ENCODE measurements at regions not wholly inside any gene's neighbourhood (a gene's known extent, or its start where the extent isn't known, plus 50 kb on each side); places are given as distances from the start of the nearest gene placed in this dataset.

DNA sequence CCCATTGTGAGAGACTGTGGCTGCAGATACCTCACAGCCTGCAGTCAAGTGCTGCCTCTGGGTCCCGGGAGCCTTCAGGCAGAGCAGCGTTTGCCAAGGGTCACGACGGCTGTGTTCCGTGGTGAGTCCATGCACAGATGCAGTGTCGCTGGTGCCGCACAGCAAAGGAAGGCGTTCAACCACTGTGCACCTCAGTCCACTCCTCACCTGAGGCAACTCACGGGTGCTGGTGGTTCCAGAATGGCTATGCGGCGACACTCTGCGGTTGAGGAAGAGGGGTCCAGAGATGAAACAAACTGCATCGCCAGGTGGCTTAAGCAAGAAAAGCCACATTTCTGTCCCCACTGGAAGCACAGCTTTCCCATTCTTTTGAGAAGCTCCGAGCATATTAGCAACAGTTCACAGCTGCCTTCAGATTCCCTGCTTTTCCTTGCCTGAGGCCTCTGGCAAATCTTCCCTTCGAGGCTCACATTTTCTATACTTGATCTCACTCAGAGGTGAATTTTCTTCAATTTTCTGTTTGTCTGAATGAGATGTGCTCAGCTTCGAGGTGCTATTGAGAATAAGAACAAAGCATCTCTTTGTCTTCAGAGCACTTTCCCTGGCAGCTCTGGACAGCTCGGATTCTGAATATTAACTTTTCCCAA lies 208.8 kb upstream of the TWIST2 start:
- no peak for DNase-seq

DNA sequence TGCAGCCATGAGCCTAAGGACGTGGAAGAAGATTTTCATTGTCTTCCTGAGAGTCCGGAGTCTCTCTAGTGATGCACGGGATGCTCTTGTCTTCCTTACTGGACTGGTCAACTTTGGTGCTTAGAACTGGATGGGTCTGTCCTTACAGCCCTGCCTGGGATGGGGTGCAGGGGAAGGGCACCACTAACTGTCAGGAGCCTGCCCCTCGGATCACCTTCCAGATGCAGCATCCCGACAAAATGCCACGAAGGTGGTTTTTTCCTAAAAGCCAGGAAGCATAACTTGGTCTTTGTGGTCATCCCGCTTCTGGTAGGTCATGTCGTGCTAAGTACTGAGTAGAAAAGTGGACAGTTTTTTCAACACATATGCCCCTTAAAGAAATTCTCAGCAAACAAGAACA lies 207.4 kb upstream of the TWIST2 start:
- DNase-seq = no peak

DNA sequence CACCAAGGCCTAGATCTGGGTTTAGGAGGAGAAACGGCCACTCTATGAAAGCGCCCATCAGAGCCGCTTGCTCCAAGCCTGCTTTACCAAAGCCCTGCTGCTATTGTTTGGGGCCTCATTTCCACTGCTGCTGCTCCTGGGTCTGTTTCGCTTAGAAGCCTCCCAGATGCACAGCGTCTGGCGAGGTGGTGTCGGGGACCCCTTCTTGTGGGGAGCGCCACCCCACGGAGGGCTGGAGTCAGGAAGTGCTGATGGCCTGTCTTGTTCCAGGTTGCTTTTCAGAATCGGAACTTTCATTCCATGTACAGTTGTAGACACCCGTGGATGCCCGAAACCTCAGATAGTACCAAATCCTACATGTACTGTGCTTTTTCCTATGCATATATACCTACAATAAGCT lies 204.9 kb upstream of the TWIST2 start:
- DNase-seq = no peak

DNA sequence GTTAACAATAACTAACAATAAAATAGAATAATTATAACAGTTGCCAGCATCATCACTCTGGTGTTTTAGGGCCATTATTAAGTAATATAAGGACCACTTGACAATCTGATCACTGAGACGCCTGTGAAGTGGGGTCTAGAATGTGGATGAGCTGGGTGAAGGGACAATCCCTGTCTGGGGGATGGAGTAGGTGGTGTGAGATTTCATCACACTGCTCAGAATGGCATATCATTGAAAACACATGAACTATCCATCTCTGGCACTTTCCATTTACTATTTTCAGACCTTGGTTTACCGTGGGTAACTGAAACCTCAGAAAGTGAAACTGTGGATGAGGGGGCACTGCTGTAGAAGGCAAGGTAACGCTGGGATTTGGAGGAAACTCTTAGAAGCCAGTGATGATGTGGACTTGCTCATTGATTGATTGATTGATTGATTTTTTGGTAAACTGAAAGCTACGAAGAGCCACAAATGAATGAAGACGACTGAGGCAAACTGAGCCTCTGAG lies 204.4 kb upstream of the TWIST2 start:
- DNase-seq = no peak

DNA sequence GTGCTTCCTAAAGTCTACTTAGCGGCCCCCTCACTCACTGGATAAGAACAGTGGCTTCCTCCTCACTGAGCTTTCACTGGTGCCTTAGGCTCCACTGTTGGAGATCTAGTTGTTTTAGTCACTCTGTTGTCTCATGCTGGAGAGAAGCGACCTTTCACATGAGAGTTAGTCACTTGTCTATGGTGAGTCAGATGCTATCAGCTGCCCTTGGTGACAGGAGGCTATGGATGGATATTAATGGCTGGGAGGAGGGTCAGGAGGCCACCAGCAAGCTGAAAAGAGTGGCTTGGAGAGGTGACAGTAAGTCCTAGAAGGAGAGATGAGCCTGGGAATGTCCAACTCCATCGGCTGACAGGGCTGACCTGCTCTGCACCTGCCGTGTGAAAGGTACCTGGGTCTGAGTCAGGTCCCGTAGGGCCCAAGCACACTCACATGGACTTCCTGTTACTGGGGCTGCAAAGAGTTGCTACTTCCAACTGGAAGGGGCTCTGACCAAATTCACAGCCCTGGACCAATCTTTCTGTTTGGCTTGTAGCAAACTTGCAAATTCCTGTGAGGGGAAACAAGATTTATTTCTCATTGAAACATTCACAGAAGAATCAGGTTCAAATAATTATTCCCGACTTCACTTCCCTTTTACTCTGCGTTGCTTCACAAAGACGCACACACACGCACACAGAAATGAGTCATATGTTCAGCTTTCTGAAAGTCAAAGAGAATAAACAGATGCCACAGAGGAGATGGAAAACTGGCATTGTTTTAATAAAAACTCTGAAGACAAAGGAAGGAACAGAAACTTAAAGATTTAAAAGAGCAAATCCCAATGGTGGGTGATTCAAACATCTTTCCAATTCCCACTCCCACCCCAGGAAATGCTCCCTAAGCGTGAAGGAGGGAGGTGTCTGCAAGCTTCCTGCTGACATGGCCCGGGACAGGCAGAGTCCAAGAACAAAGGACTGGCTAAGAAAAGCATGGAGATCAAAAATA lies 203.5 kb upstream of the TWIST2 start:
- no peak for DNase-seq

DNA sequence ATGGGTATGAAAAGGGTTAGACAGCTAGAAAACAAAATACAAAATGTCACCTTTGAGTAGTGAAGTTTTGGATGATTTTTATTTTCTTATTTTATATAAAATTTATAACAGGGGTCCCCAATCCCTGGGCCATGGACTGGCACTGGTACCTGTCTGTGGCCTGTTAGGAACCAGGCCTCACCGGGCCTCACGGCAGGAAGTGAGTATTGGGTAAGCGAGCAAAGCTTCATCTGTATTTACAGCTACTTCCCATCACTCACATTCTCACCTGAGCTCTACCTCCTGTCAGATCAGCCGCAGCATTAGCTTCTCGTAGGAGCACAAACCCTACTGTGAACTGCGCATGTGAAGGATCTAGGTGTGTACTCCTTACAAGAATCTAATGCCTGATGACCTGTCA lies 202.8 kb upstream of the TWIST2 start:
- no peak for DNase-seq

DNA sequence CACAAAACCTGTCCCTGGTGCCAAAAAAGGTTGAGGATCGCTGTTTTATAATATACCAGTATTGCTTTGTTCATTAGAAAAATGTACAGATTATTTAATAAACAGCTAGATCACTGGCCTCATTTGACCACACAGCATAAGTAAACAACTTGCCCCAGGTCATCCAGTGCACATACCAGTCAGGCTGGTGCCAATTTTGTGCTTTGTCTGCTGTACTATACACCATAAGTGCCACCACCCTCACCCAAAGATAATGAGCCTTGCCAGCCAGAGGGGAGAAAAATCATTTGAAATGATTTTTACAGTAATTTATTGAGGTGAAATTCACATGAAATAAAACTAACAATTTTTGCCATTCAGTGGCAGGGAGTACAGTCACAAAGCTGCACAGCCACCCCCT lies 202.2 kb upstream of the TWIST2 start:
- no peak for DNase-seq

DNA sequence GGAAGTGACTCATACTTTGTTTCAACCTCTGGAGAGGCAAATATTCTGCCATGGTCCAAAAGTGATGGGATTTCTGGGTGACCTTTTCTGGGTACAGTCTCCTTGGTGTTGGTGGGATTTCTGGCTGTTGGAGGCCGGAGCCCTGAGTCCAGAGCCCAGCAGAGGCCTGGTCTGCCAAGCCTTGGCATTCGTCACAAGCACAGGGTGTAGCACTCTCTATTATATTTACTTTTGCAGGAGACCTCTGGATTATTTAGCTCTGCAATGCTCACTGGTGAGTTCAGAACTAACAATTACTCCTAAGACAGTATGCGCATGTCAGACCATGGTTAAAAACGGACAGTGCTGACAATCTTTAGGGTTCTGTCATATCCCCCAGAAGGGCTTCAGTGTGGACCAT lies 201.6 kb upstream of the TWIST2 start:
- no peak for DNase-seq

DNA sequence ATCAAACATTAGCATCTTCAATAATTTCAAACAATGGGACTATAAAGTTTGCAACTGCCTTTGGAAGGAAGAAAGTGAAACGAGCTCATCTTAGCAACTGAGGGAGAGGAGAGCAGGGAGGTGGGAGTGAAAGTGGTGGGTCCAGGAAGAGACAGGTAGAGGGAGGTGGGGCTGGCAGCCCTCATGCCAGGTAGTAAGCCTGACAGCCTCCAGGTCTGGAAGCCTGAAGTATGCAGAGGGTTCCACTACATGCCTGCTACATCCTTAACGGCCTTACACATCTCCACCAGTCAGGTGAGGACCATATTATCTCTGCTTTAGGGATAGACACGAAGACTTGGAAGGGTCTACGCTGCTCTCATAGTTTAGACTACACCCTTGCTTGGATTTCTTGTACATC lies 201.1 kb upstream of the TWIST2 start:
- no peak for DNase-seq

DNA sequence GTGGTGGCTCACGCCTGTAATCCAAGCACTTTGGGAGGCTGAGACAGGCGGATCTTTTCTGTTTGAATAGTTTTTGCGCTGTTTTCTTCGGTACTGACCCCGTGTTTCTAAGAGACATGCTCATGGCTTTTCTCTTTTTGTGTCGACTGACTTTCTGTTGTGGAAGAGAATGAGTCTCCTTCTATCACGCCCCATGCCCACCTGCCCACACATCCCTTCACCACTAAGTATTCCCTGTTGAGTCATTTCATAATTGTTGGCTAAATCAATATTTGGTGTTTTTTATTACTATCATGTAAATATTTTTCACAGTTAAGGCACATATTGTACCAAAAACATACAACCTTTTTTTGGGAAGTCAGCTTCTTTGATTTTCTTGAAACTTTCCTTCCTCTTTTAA lies 198.8 kb upstream of the TWIST2 start:
- DNase-seq = no peak

DNA sequence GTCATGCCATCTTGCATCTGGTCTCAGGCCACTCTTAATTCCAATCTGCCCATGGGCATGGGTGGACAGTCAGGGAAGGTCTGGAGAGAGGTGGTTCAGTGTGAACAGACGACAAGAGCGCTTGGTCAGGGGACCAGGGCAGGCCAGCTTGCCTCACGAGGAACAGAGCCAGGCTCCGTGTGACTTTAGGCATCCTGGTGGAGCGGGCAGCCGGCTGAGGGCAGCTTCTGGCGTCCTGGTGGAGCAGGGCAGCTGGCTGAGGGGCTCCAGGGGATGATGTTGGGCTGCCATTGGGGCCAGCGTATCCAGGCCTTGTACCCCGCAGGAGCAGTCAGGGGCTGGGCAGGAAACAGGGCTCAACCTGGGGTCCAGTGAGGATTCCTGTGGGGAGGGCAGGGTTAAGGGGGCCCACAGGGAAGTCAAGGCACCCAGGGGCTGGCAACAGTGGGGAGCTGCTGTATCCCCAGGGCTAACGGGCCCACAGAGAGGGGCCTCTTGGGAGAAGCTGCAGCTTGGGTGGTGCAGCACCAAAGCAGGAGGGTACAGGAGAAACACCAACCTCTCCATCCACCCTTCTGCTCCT lies 197.9 kb upstream of the TWIST2 start:
- no peak for DNase-seq

DNA sequence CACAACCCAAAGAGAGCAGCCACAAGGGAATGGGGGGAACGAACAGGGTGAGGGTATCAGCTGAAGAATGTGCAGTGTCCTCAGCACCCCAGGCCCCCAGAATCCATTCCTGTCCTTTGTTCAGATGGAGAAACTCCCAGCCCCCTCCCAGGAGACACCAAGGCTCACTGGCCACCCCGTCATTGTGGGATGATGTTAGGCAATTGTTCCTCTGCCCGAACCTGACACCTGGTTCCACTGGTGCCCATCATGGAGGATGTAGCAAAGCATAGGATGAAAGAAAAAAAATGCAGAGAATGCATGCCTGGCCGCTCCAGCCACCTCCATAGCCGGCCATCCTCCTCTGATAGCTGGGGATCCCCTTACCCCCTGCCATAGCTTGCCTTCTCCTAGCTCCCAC lies 197.3 kb upstream of the TWIST2 start:
- no peak for DNase-seq

DNA sequence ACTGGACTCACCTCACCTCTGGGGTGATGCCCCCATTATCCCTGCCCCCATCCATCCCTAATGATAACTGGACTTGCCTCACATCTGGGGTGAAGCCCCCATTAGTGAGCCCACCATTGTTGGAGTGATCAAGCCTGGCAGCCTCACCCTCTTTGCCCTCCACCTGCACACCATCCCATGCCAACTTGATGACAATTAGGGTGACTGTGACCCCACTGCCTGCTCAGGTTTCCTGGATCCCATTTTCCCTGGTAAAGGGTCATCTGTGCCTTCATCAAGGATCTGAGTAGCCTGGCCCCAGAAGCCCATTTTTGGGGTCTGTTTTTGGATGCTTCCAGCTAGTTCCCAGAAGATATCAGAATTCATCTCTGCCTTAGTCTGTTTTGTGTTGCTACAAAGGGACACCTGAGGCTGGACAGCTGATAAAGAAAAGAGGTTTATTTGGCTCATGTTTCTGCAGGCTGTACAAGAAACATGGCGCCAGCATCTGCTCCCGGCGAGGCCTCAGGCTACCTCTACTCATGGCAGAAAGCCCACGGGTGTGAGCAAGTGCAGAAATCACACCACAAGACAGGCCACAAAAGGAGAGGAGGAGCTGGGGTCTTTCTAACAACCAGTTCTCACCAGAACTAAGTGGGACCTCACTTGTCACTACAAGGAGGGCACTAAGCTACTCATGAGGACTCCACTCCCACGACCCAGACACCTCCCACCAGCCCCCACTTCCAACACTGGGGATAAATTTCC lies 196.4 kb upstream of the TWIST2 start:
- DNase-seq = no peak

DNA sequence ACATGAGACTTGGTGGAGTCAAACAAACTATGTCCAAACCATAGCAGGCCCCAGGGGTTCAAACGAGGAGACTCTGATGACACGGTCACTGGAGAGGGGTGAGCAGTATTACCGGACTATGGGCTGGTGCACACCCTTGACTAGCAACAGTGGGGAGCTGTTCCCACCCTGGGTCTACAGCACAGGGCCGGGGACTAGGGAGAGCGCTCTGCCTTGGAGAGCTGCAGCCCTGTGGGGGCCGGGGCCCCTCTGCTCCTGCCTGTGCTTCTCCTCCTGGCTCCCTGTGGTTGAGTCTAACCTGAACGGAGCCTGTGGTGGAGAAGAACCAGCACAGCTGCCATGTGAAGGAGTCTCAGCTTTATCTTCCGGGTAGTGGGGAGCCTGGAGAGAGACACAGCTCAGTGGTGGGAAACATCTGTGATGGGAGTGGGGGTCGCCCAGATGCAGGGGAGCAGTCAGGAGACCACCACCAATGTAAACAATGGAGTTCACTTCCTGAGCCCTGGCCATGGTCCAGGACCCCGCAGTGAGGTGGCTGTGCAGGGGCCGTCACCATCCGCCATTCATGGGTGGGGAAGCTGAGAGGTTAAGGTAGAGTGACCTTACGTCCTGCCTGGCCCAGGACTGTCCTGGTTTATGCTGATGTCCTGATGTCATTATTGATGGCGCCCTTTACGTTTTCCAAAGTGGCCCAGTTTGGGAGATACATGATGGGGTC lies 195.7 kb upstream of the TWIST2 start:
- DNase-seq = no peak

DNA sequence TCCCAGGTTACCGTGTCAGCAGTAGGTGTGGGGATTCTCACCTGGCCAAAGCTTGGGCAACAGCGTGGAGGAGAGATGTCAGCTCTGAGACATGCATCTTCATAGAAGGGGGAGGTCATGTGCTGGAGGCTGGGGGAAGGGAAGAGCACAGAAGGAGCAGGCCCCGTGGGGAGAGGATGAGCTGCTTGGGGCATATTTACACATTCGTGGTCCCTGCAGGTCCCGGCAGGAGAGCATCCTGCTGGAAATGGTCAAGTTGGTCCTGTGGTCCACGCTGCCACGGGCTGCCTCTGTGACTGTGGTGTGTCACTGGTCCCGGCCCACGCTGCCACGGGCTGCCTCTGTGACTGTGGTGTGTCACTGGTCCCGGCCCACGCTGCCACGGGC lies 195.1 kb upstream of the TWIST2 start:
- DNase-seq = no peak

DNA sequence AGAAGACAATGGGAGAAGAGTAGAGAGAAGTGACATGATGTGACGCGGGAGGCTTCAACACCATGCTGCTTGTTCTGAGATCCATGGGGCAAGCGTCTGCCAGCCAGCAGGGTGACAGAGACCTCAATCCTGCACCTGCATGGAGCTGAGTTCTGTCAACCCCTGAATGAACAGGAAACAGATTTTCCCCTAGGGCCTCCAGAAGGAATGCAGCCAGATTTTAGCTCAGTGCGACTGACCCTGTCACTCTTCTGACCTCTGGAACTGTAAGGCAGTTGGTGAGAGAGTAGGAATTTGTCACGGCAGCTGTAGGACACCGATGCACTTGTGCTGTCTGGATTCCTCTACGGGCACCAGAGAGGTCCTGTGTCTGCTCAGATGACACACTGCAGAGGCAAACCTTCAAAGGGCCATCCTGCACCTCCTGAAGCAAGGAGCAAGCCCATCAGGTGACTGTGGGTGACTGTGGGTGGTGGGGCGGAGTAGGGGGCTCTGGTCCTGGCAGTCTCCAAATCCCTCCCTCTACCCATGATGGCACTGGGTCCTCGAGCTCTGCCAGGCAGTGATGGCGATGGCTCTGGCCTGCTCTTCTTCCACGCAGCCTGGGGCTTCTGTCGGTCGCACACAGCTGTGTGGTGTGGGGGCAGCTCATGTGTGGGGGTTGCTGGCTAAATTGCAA lies 194.3 kb upstream of the TWIST2 start:
- no peak for DNase-seq

DNA sequence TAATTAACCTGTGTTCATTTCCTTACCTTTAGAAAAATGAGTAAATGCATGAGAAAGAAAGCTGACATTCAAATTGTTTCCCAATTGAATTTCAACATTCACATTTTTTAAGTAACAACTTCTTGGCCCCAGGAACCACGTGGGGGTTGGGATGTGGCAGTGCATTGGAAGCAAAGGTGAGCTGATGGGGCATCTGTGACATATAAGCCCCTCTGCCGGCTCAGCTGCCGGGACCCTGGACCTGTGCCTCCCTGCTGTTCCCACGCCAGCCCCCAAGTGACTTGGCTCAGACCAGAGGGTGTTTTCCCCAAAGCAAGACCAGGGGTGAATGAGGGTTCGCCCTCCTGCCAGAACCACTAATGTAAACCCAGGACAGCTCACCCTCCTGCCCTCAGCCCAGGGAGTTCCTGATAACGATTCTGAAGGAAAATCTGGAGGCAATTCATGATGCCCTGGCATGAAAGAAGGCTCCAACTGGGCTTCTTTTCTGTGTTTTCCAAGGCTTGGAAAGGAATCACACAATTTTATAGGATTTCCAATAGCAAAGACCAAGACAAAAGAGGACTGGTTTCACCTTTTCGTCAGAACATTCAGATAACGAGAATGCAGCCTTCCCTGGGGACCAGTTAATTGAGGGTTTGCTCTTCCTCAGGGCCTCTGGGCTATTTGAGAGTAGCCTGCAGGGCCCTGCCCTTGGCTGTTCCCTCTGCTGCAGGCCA lies 193.2 kb upstream of the TWIST2 start:
- DNase-seq = no peak

DNA sequence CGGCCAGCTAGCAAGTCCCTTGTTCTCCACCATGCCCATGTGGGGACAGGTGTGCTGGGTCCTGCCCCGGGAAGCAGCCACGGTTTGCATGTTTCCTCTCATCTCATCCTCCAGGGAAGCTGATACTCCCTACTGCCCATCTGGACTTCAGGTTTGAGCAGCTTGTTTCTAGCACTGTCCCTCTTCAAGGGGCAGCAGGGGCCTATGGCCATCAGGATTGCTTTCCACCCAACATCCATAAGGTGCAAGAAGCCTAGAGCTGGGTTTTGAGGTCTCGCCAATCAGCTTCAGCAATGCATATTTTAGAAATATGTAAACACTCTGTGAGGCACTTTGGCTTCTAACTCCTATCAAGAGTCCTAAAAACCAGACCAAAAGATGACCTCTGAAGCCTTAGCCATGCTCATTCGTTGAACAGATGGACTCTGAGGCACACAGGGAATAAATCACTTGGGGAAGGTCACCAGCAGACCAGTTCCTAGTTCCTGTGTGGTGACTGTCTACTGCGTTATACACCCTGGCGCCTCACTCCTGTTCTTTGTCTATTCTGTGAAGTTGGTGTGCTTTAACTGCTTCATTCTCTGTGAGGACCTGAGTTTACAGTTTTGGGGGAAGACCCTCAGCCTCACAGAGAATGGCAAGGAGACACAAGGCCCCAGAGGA lies 192.6 kb upstream of the TWIST2 start:
- no peak for DNase-seq

DNA sequence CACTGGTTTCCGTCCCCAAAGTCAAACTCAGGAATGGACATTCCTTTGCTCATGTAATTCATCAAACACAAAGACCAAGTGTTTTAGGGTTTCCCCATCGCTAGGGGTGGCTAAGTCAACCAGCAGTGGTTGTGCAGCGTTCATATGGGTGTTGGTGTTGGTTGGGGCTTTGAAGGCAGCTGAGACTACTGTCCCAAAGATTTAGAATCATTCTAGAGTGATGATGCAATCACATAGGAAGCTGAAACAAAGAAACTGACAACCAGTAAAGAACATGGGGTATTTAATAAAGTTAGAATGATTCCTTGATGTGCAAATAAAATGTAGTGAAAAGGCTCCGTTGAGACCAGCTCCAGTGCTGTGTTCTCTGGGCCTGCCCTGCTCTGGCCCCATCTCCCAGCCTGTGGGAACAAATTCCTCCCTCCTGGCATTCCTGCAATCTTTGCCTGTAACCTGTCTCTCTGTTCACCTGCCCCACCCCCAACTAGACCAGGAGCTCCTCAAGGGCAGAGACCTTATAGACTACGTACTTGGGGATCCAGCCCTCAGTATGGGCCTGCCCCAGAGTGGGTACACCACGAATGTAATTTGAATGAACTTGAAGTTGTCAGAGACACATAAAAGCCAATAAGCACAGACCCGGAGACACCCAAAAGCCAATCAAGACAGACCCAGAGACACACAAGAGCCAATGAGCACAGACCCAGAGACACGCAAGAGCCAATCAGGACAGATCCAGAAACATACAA lies 191.7 kb upstream of the TWIST2 start:
- DNase-seq = no peak

Data from CD4-positive, alpha-beta T cell treated with Interferon alpha-2 for 1 hour (primary cell).